GM06990 (cell line): ENCODE measurements at regions not wholly inside any gene's neighbourhood (a gene's known extent, or its start where the extent isn't known, plus 50 kb on each side); places are given as distances from the start of the nearest gene placed in this dataset.
"Not testable (repeated sequence)": the region's sequence is repeated elsewhere in the genome, so short reads cannot be mapped to it uniquely, and the experiment has no call there.

Experiments used
- DNase-seq: peaks from one replicate; pipeline ENCODE4 v3.0.0-alpha.2; 2011; ENCODE audit not compliant: insufficient read length; ENCODE audit errors: extremely low read depth
- H3K27me3 ChIP-seq: replicated peaks from 2 replicates; pipeline ENCODE4 v1.6.0; 2011; ENCODE audit warnings: low read length; ENCODE audit not compliant: control insufficient read depth, insufficient read depth
- H3K36me3 ChIP-seq: 2 replicates; pipeline ENCODE4 v1.5.1; 2011; ENCODE audit warnings: low read length; ENCODE audit not compliant: control insufficient read depth, insufficient read depth
- H3K4me3 ChIP-seq: replicated peaks from 2 replicates; pipeline ENCODE4 v1.5.1; 2011; ENCODE audit warnings: low read depth, mild to moderate bottlenecking, control low read depth, low read length
- TF ChIP-seq, protein P1 (sequence below): IDR thresholded peaks from 2 replicates; pipeline ENCODE4 v1.5.1; 2011; ENCODE audit warnings: low read length, control low read depth, mild to moderate bottlenecking, inconsistent platforms; ENCODE audit not compliant: insufficient read depth, poor library complexity, severe bottlenecking

DNA sequence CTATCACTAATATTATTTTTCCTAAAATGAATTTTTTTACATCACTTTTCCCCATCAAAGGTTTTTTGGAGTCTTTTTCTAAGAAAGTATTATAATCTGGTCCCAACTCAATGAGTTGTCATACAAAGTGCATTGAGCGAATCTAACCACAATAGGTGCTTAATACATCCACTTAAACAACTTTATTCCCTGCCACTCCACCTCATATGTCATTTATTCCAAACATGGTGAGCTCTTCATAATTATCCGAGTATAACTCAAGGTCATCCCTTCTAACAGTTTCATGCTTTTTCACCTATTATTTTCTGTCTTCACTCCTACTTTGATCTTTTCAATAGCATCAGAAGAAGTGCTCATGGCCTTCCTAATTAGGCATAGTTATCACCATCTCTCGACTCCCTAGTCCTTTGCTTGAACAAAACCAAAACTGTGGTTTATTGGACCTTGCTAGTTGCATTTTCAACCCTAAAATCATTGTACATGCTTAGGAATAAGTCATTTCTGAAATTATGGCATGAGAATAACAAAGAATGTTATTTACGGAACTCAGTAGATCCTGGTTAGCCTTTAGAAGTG, 754.7 kb upstream of the CTNND2 start:
- TF ChIP-seq, protein P1, sequence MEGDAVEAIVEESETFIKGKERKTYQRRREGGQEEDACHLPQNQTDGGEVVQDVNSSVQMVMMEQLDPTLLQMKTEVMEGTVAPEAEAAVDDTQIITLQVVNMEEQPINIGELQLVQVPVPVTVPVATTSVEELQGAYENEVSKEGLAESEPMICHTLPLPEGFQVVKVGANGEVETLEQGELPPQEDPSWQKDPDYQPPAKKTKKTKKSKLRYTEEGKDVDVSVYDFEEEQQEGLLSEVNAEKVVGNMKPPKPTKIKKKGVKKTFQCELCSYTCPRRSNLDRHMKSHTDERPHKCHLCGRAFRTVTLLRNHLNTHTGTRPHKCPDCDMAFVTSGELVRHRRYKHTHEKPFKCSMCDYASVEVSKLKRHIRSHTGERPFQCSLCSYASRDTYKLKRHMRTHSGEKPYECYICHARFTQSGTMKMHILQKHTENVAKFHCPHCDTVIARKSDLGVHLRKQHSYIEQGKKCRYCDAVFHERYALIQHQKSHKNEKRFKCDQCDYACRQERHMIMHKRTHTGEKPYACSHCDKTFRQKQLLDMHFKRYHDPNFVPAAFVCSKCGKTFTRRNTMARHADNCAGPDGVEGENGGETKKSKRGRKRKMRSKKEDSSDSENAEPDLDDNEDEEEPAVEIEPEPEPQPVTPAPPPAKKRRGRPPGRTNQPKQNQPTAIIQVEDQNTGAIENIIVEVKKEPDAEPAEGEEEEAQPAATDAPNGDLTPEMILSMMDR: no peak
- H3K27me3 ChIP-seq: no peaks in the 10 kb centered on the region
- no peaks in the 10 kb centered on the region for H3K36me3 ChIP-seq
- DNase-seq: no peak
- H3K4me3 ChIP-seq: no peak overlapping the region

DNA sequence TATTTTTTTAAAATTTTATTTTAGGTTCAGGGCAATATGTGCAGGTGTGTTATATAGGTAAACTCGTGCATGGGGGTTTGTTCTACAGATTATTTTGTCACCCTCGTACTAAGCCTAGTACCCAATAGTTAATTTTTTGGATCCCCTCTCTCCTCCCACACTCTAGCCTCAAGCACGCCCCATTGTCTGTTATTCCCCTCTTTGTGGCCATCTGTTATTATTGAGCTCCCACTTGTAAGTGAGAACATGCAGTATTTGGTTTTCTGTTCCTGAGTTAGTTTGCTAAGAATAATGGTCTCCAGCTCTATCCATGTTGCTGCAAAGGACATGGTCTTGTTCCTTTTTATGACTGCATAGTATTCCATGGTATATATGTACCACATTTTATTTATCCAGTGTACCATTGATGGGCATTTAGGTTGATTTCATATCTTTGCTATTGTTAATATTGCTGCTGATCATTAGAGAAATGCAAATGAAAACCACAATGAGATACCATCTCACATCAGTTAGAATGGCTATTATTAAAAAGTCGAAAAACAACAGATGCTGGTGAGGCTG, 753.7 kb upstream of the CTNND2 start:
- not testable (repeated sequence) for DNase-seq, H3K27me3 ChIP-seq, H3K36me3 ChIP-seq, H3K4me3 ChIP-seq

DNA sequence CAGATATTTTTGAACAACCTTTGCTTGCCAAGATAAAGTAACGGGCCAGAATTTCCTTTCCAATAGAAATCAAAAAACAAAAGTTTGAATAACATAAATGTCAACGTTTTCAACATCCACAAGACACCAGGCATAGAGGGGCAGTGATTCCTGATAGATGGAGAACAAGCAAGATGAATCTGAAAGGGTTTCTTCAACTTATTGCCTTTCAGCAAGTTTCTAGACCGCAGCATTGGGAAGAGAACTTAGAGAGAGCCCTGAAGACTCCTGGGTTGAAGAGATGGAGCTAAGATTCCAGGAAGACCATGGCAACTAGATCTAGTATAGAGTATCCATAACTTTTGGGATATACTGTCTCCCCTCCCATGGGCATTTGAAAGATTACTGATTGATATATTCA, 751.4 kb upstream of the CTNND2 start:
- TF ChIP-seq, protein P1: no peak
- DNase-seq: no peak
- Histone ChIP-seq H3K4me3 (no peak overlapping the region), H3K36me3 (no peaks in the 10 kb centered on the region), H3K27me3 (no peaks in the 10 kb centered on the region)

DNA sequence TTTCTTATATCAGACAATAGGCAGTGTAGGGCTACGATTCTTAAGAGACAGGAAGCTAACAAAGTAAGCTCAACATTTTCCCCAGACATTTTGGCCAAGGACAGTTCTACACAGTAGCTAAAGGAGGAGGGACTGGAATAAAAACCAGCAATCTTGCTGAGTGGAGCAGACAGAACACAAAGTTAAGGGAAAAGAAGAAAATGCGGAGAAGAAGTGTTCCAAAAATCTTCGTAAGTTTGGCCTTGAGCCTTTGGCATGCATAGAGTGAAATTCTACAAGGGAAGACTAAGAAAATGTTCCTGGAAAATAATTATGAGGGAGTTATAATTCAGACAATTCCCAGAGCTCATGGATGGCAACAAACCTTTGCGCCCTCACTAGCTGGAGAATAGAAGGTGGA, 748.0 kb upstream of the CTNND2 start:
- no peak for DNase-seq
- no peaks in the 10 kb centered on the region for H3K36me3 ChIP-seq
- no peaks in the 10 kb centered on the region for H3K27me3 ChIP-seq
- TF ChIP-seq, protein P1: no peak
- no peak overlapping the region for H3K4me3 ChIP-seq

DNA sequence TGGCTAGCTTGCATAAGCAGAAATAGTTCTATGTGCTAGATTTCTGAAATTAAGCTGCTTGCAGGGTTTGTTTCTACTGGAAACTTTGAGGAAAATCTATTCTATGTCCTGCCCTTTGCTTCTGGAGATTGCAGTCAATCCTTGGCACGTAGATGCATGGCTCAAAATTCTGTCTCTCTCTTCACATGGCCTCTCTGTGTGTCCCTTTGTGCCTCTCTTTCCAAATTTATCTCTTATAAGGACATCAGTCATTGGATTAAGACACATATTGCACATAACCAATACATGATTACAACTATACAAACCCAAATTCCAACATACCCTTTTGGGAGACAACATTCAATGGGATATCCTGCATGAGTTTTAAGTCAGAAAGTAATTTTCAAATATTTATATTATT, 744.3 kb upstream of the CTNND2 start:
- no peak overlapping the region for H3K4me3 ChIP-seq
- DNase-seq: no peak
- no peaks in the 10 kb centered on the region for H3K27me3 ChIP-seq
- no peaks in the 10 kb centered on the region for H3K36me3 ChIP-seq
- TF ChIP-seq, protein P1: no peak

DNA sequence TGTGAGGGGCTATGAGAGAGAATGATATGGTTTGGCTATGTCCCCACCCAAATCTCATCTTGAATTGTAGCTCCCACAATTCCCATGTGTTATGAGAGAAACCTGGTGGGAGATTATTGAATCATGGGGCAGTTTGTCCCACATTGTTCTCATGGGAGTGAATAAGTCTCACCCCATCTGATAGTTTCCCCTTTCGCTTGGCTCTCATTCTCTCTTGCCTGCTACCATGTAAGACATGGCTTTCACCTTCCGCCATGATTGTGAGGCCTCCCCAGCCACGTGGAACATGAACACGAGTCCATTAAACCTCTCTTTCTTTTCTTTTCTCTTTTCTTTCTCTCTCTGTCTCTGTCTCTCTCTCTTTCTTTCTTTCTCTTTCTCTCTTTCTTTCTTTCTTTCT, 743.4 kb upstream of the CTNND2 start:
- H3K36me3 ChIP-seq: no peaks in the 10 kb centered on the region
- H3K27me3 ChIP-seq: no peaks in the 10 kb centered on the region
- DNase-seq: no peak
- H3K4me3 ChIP-seq: no peak overlapping the region
- TF ChIP-seq, protein P1: no peak
